GM23248 (cell line): ENCODE measurements at regions not wholly inside any gene's neighbourhood (a gene's known extent, or its start where the extent isn't known, plus 50 kb on each side); places are given as distances from the start of the nearest gene placed in this dataset.

Source experiments
- EZH2 ChIP-seq: fragments of 200-600 bp; sonication (generic); IDR thresholded peaks from 2 replicates; pipeline ENCODE4 v1.6.1; 2018; ENCODE audit warnings: antibody characterized with exemption, mild to moderate bottlenecking; ENCODE audit not compliant: insufficient read depth, poor library complexity, severe bottlenecking
- EZH2phosphoT487 ChIP-seq: fragments of 200-600 bp; sonication (generic); IDR thresholded peaks from 2 replicates; pipeline ENCODE4 v1.6.1; 2018; ENCODE audit warnings: antibody characterized with exemption, moderate library complexity, mild to moderate bottlenecking, low read depth; ENCODE audit not compliant: insufficient read depth

DNA sequence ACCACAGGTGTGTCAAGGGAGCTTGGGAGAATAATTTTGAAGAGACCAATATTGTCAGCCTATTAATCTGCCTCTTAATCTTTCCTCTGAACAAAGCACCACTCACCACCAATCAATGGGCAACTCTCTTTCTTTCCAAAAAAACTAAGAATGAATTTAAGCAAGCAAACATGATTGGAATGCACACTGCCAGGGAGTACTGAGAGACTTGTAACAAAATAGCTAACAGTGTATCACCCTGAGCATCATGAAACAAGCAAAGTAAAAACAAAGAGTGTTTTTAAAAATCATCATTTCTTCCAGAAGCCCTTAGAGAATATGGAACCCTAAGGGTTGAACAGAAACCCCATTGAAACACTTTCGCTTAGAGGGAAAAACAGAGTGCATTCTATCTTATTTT, 299.7 kb downstream of the DSEL start:
- TF ChIP-seq EZH2phosphoT487 (no peak), EZH2 (no peak)
